Activated naive CD4-positive, alpha-beta T cell treated with anti-CD3 and anti-CD28 coated beads, Interleukin-2, amount 50 U/mL, for 24 hours (primary cell): ENCODE measurements at regions not wholly inside any gene's neighbourhood (a gene's known extent, or its start where the extent isn't known, plus 50 kb on each side); places are given as distances from the start of the nearest gene placed in this dataset.

ENCODE experiments used
- H3K27ac Mint-ChIP-seq: one replicate; pipeline ENCODE4 v1.8.0; 2021; ENCODE audit warnings: mild to moderate bottlenecking, mixed read lengths
- H3K27me3 Mint-ChIP-seq: one replicate; pipeline ENCODE4 v1.8.0; 2021; ENCODE audit warnings: mixed read lengths
- H3K36me3 Mint-ChIP-seq: one replicate; pipeline ENCODE4 v1.8.0; 2021; ENCODE audit warnings: mixed read lengths
- H3K4me1 Mint-ChIP-seq: one replicate; pipeline ENCODE4 v1.8.0; 2021; ENCODE audit warnings: mixed read lengths
- H3K4me3 Mint-ChIP-seq: one replicate; pipeline ENCODE4 v1.8.0; 2021; ENCODE audit warnings: mild to moderate bottlenecking, mixed read lengths
- H3K9me3 Mint-ChIP-seq: one replicate; pipeline ENCODE4 v1.8.0; 2021; ENCODE audit warnings: mixed read lengths

- H3K27me3 Mint-ChIP-seq = peaks cover 8% of the 10 kb centered on the region
- no peaks in the 10 kb centered on the region for H3K4me1 Mint-ChIP-seq
- no peaks in the 10 kb centered on the region for H3K36me3 Mint-ChIP-seq
- H3K9me3 Mint-ChIP-seq = no peaks in the 10 kb centered on the region
- no peak overlapping the region for H3K4me3 Mint-ChIP-seq
- H3K27ac Mint-ChIP-seq = no peak overlapping the region
Observed at GRCh38 chr6:159461266-159461665, 231.8 kb downstream of the SOD2 start.

DNA sequence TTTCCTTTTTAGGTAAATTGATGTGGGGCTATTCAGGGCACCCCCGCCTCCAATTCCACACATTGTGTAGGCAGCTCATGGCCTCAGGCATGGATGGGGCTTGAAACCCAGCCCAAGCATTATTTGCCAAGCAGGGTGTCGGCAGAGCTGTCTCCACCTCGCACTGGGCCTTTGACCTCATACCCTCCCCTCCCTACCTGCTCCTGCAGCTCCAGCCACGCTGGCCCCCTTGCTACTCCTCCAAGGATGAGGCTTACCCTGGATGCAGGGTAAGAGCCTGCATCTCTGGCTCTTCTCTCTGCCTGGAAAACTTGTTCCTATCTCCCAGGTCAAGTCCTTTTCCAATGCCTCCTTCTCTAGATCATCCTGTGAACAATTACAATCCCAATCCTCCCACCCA is 232.6 kb downstream of the SOD2 start:
- Mint-ChIP-seq H3K4me1 (no peaks in the 10 kb centered on the region), H3K4me3 (no peak overlapping the region), H3K36me3 (no peaks in the 10 kb centered on the region)

DNA sequence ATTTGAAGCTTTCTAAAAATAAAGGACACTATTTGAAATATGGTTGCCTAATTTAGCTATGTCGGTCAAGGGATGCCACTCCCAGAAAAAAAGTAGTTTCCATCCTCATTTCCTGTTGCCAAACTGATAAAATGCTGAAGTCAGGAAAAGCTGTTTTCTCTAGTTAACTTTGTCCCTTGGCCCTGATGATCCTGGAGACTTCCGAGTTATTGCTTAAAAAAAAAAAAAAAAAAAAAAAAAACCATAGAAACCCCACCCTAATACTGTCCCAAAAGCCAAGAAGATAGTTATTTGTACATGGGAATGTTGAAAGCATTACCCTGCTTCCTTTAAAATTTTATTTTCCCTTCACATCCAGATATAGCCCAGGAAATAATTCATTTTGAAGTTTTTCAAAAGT is 236.7 kb downstream of the SOD2 start:
- H3K27me3 Mint-ChIP-seq = peaks cover 6% of the 10 kb centered on the region
- H3K4me1 Mint-ChIP-seq = no peaks in the 10 kb centered on the region
- H3K4me3 Mint-ChIP-seq = no peak overlapping the region
- no peak overlapping the region for H3K27ac Mint-ChIP-seq
- H3K9me3 Mint-ChIP-seq = no peaks in the 10 kb centered on the region
- H3K36me3 Mint-ChIP-seq = no peaks in the 10 kb centered on the region

More for the DNA sequence above, 232.6 kb downstream of the SOD2 start:
- Mint-ChIP-seq H3K27me3 (peaks cover 8% of the 10 kb centered on the region), H3K9me3 (no peaks in the 10 kb centered on the region), H3K27ac (no peak overlapping the region)

GRCh38 chr6:159455700-159456274 is 237.3 kb downstream of the SOD2 start:
- no peak overlapping the region for H3K27ac Mint-ChIP-seq
- H3K9me3 Mint-ChIP-seq = no peaks in the 10 kb centered on the region
- H3K36me3 Mint-ChIP-seq = no peaks in the 10 kb centered on the region
- no peaks in the 10 kb centered on the region for H3K4me1 Mint-ChIP-seq
- peaks cover 2% of the 10 kb centered on the region for H3K27me3 Mint-ChIP-seq
- no peak overlapping the region for H3K4me3 Mint-ChIP-seq

DNA sequence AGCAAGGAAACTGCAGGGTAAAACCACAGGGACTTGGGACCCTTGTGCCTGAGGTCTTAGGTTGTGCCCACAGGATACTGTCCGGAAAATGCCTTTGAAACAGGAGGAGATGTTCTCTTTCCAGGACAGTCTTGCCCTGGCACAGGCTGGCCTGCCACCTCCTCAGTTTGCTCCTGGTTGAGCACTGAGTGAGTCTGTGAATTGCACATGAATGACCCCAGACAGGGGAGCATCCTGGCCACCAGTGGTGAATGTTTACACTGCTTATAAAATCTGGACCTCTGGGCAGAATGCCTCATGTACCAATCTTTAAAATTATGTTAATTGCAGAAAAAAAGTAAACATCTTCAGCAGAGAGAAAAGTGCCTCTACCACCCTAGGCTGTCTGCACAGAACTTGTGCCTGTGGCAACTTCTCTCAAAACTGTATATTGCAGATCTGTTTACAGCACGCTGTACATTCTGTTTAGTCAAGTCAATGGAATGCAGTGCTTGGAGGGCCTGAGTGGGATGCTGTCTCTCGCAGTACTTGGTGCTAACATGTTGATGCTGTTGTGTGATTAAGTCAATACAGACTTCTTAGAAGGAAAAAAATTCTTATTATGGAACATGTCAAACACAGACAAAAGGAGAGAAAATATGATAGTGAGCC is 242.1 kb downstream of the SOD2 start:
- Mint-ChIP-seq H3K4me1 (no peaks in the 10 kb centered on the region), H3K9me3 (no peaks in the 10 kb centered on the region), H3K27ac (no peak overlapping the region), H3K36me3 (no peaks in the 10 kb centered on the region), H3K27me3 (peaks cover 11% of the 10 kb centered on the region), H3K4me3 (no peak overlapping the region)

GRCh38 chr6:159446340-159446739 is 246.7 kb downstream of the SOD2 start:
- no peak overlapping the region for H3K27ac Mint-ChIP-seq
- H3K9me3 Mint-ChIP-seq = no peaks in the 10 kb centered on the region
- no peak overlapping the region for H3K4me3 Mint-ChIP-seq
- H3K4me1 Mint-ChIP-seq = no peaks in the 10 kb centered on the region
- H3K27me3 Mint-ChIP-seq = peaks cover 14% of the 10 kb centered on the region
- no peaks in the 10 kb centered on the region for H3K36me3 Mint-ChIP-seq

GRCh38 chr6:159445351-159445750 is 247.7 kb downstream of the SOD2 start:
- no peaks in the 10 kb centered on the region for H3K36me3 Mint-ChIP-seq
- H3K27me3 Mint-ChIP-seq = peaks cover 12% of the 10 kb centered on the region
- no peaks in the 10 kb centered on the region for H3K4me1 Mint-ChIP-seq
- H3K9me3 Mint-ChIP-seq = no peaks in the 10 kb centered on the region
- H3K4me3 Mint-ChIP-seq = no peak overlapping the region
- H3K27ac Mint-ChIP-seq = no peak overlapping the region

- H3K4me1 Mint-ChIP-seq = no peaks in the 10 kb centered on the region
- no peak overlapping the region for H3K4me3 Mint-ChIP-seq
Observed at GRCh38 chr6:159444056-159444760, 248.8 kb downstream of the SOD2 start.

DNA sequence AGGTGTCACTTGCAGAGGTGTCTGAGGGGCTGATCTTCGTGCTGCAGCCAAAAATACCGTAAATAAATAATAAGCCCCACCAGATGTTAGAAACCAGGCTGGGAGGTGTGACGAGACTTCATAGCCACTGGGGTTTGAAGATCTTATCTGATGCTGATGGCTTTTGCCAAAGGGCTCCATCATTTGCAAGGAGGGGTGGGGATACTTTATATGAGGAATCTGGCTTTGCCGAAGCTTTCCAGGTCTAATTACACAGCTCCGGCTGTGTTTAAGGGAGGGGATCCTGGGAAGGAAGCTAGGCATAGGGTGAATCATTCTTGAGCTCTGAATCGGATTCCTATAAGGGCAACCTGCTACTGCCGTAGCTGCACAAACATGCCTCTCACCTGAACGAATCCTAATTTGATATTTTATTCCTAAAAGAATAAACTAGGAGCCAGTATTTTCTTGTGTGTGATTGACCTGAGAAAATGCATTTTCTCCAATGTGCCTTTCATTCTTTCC is 249.6 kb downstream of the SOD2 start:
- Mint-ChIP-seq H3K4me1 (no peaks in the 10 kb centered on the region), H3K9me3 (no peaks in the 10 kb centered on the region), H3K36me3 (no peaks in the 10 kb centered on the region), H3K27me3 (peaks cover 11% of the 10 kb centered on the region), H3K27ac (no peak overlapping the region), H3K4me3 (no peak overlapping the region)

More at GRCh38 chr6:159444056-159444760, 248.8 kb downstream of the SOD2 start:
- Mint-ChIP-seq H3K9me3 (no peaks in the 10 kb centered on the region), H3K27ac (no peak overlapping the region), H3K27me3 (peaks cover 11% of the 10 kb centered on the region), H3K36me3 (no peaks in the 10 kb centered on the region)

- Mint-ChIP-seq H3K9me3 (no peaks in the 10 kb centered on the region), H3K27me3 (peaks cover 8% of the 10 kb centered on the region), H3K27ac (no peak overlapping the region), H3K4me1 (no peaks in the 10 kb centered on the region), H3K4me3 (no peak overlapping the region), H3K36me3 (no peaks in the 10 kb centered on the region)
Observed at GRCh38 chr6:159441704-159441981, 251.4 kb downstream of the SOD2 start.

DNA sequence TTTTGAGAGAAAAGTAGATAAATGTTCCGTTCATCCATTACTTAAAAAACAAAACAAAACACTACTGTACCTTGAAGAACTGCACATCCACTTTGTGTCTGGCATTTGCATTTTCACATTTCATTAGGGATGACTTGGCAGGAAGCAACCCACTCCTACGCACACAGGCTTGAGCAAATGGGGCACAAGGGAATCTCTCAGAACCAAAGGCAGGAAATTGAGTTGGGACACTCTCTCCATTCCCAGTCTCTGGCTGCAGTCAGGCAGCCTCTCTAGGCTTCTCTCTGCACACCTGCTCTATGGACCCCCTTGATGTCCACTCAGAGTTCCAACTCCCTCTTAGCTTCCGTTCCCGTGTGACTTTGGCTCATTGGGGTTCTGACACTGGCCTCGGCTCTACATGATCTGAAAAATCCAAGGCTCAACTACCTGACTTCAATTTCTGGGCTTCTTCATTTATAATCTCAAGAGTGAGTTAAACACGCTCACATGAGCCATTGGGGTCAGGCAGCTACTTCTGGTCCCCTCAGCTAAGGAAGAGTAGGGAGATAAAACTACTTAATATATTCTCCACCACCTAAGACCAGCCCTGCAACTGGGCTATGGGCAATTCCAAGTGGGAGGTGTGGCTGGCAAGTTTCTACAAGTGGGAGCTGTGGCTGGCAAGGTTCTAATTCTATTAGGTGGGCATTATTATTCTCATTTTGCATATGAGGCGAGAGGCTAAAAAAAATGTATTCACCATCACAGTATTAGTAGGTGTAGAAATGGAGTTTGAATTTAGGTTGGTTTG is 251.9 kb downstream of the SOD2 start:
- no peak overlapping the region for H3K4me3 Mint-ChIP-seq
- H3K9me3 Mint-ChIP-seq = no peaks in the 10 kb centered on the region
- peaks cover 9% of the 10 kb centered on the region for H3K27me3 Mint-ChIP-seq
- H3K27ac Mint-ChIP-seq = no peak overlapping the region
- no peaks in the 10 kb centered on the region for H3K4me1 Mint-ChIP-seq
- H3K36me3 Mint-ChIP-seq = no peaks in the 10 kb centered on the region

GRCh38 chr6:159440349-159440748 is 252.7 kb downstream of the SOD2 start:
- Mint-ChIP-seq H3K27ac (no peak overlapping the region), H3K4me1 (no peaks in the 10 kb centered on the region), H3K27me3 (peaks cover 10% of the 10 kb centered on the region), H3K36me3 (no peaks in the 10 kb centered on the region), H3K4me3 (no peak overlapping the region), H3K9me3 (peaks cover 4% of the 10 kb centered on the region)

DNA sequence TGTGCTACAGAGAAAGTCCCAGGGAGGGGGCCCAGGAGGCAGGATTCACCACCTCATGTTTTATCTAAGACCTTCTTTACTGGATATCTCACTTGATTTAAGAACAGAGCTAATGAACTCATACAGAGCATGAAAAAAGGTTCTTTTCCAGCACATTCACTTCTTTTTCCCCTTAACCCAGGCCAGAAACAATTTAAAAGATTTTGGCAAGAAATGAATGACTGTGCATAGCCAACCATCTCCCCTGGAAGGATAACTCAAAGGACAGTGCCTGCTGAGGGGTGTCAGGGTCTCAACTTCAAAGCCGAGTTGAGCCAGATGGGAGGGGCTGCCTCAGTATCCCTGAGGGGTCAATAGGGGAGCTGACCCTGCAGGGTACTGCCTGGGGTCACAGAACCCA is 253.4 kb downstream of the SOD2 start:
- no peak overlapping the region for H3K4me3 Mint-ChIP-seq
- H3K27ac Mint-ChIP-seq = no peak overlapping the region
- H3K9me3 Mint-ChIP-seq = peaks cover 10% of the 10 kb centered on the region
- H3K27me3 Mint-ChIP-seq = peaks cover 12% of the 10 kb centered on the region
- peaks cover 2% of the 10 kb centered on the region for H3K36me3 Mint-ChIP-seq
- H3K4me1 Mint-ChIP-seq = no peaks in the 10 kb centered on the region

- peaks cover 2% of the 10 kb centered on the region for H3K36me3 Mint-ChIP-seq
- peaks cover 9% of the 10 kb centered on the region for H3K27me3 Mint-ChIP-seq
- no peak overlapping the region for H3K4me3 Mint-ChIP-seq
- H3K4me1 Mint-ChIP-seq = no peaks in the 10 kb centered on the region
- no peak overlapping the region for H3K27ac Mint-ChIP-seq
- peaks cover 10% of the 10 kb centered on the region for H3K9me3 Mint-ChIP-seq
Observed at GRCh38 chr6:159438106-159438505, 254.9 kb downstream of the SOD2 start.

GRCh38 chr6:159436581-159436980 is 256.5 kb downstream of the SOD2 start:
- H3K4me3 Mint-ChIP-seq = no peak overlapping the region
- H3K9me3 Mint-ChIP-seq = peaks cover 10% of the 10 kb centered on the region
- no peak overlapping the region for H3K27ac Mint-ChIP-seq
- peaks cover 2% of the 10 kb centered on the region for H3K36me3 Mint-ChIP-seq
- H3K4me1 Mint-ChIP-seq = no peaks in the 10 kb centered on the region
- peaks cover 9% of the 10 kb centered on the region for H3K27me3 Mint-ChIP-seq

- peaks cover 9% of the 10 kb centered on the region for H3K27me3 Mint-ChIP-seq
- no peak overlapping the region for H3K27ac Mint-ChIP-seq
- H3K4me3 Mint-ChIP-seq = no peak overlapping the region
- no peaks in the 10 kb centered on the region for H3K4me1 Mint-ChIP-seq
- peaks cover 10% of the 10 kb centered on the region for H3K9me3 Mint-ChIP-seq
- peaks cover 2% of the 10 kb centered on the region for H3K36me3 Mint-ChIP-seq
Observed at GRCh38 chr6:159435701-159436100, 257.3 kb downstream of the SOD2 start.
